GM10248 (cell line): ENCODE measurements at regions not wholly inside any gene's neighbourhood (a gene's known extent, or its start where the extent isn't known, plus 50 kb on each side); places are given as distances from the start of the nearest gene placed in this dataset.

Experiments used
- CTCF ChIA-PET: fragments of 300-600 bp; sonication (Branson Sonifier 250); formaldehyde crosslinking; extraction: SDS; loops from one replicate; lab custom pipeline; 2021; ENCODE audit warnings: antibody characterized with exemption; lab: Yijun Ruan, JAX
- POLR2A ChIA-PET: fragments of 350-650 bp; sonication (Branson Sonifier 250); formaldehyde crosslinking; extraction: SDS; loops from one replicate; lab custom pipeline; 2020; ENCODE audit warnings: antibody characterized with exemption; lab: Yijun Ruan, JAX
- DNase-seq: peaks from one replicate; pipeline ENCODE4 v3.0.0; 2012; ENCODE audit errors: extremely low spot score
- TF ChIP-seq, protein P1 (sequence below): IDR thresholded peaks from 2 replicates; pipeline ENCODE4 v1.5.1; 2012; ENCODE audit warnings: mild to moderate bottlenecking, low read depth; ENCODE audit errors: extremely low read depth, missing control alignments, control extremely low read depth

DNA sequence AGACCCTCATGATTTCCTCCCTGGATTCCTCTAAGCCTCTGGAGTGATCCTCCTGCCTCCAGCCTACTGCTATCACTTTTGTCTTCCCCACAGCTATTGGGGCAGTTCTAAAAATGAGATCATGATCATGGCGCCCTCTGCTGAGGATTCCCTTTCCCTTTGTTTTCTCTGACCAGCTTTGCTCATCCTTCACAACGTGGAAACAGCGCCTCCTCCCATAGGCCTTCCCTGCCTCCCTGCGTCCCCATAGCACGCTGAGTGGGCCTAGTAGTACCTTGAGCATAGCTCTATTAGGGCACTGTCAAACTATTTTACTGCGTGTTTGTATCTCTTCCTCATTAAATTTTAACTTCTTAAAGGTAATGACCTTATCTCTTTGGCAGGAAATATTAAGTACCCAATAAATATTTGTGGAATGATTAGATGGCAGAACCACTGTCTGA is 207.0 kb upstream of the FANCL start:
- TF ChIP-seq, protein P1, sequence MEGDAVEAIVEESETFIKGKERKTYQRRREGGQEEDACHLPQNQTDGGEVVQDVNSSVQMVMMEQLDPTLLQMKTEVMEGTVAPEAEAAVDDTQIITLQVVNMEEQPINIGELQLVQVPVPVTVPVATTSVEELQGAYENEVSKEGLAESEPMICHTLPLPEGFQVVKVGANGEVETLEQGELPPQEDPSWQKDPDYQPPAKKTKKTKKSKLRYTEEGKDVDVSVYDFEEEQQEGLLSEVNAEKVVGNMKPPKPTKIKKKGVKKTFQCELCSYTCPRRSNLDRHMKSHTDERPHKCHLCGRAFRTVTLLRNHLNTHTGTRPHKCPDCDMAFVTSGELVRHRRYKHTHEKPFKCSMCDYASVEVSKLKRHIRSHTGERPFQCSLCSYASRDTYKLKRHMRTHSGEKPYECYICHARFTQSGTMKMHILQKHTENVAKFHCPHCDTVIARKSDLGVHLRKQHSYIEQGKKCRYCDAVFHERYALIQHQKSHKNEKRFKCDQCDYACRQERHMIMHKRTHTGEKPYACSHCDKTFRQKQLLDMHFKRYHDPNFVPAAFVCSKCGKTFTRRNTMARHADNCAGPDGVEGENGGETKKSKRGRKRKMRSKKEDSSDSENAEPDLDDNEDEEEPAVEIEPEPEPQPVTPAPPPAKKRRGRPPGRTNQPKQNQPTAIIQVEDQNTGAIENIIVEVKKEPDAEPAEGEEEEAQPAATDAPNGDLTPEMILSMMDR, result peak; percentile 62
- ChIA-PET POLR2A (no interaction called here), CTCF (interaction anchor here (0.7 to 3.1 kb wide), 16 partner anchors 12 to 727 kb away, joined by 3 to 34 read pairs (median 4); no protein-coding TSS in a partner anchor)
- DNase-seq, result peak; percentile 22

DNA sequence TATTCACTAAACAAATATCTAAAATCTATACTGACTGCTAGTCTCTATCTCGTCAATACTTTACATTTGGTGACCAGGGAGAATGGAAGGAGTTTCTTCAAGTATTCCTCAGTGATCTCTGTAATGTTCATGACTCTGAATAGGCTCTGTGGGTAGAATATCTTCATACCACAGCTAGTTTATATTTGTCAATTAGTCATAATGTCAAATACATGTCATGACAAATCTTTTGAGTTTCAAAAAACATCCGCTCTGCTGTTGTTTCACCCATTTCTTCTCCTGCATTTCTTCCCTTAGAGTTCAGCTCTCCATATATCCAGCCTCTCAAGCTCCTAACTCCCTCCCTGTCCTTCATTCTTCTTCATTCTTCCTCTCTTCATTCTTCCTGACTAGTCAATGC is 206.5 kb upstream of the FANCL start:
- no peak for DNase-seq
- ChIA-PET POLR2A (no interaction called here), CTCF (interaction anchor here (0.7 to 3.1 kb wide), 15 partner anchors 11 to 727 kb away, joined by 3 to 34 read pairs (median 4); no protein-coding TSS in a partner anchor)
- TF ChIP-seq, protein P1, result no peak

DNA sequence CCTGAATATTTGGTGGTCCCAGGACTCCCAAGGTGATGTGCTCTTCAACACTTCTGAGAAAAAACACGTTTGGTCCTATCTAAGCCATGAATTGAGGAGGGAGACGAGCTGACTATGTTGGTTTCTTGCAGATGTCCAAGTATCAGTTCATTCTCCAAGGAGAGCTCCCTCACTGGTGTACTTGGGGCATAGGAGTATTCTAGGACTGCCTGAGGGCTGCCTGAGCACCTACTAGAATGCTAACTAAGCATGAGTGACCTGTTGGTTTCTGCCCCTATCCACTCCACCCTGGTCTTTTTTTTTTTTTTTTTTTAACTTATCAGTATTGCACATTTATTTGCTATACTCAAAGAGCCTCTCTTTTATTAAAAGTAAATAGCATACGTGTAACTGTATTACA is 200.5 kb upstream of the FANCL start:
- TF ChIP-seq, protein P1, result no peak
- ChIA-PET POLR2A (no interaction called here), CTCF (interaction anchor here (0.9 to 1.7 kb wide), 2 partner anchors 10 to 536 kb away, joined by 3 to 6 read pairs; no protein-coding TSS in a partner anchor)
- DNase-seq, result no peak

DNA sequence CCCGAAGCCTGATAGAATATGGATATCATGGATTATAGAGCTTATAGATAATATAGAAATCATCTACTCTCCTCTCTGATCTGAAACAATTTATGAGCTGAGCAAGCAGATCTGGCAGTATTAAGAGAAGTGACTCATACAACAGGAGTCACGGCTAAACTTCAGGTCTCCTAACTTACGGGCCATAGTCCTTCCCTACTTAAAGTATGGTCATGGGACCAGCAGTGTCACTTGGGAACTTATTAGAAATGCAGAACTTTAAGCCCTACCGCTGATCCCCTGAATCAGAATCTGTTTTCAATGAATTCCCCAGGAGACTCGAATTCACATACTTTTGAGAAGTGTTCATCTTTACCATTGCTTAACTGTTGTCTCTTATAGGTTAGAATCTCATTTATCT is 195.7 kb upstream of the FANCL start:
- ChIA-PET CTCF (interaction anchor here (1.9 to 2.0 kb wide), 2 partner anchors 11 to 46 kb away, joined by 4 to 5 read pairs; no protein-coding TSS in a partner anchor), POLR2A (no interaction called here)
- DNase-seq, result no peak
- TF ChIP-seq, protein P1, result no peak

DNA sequence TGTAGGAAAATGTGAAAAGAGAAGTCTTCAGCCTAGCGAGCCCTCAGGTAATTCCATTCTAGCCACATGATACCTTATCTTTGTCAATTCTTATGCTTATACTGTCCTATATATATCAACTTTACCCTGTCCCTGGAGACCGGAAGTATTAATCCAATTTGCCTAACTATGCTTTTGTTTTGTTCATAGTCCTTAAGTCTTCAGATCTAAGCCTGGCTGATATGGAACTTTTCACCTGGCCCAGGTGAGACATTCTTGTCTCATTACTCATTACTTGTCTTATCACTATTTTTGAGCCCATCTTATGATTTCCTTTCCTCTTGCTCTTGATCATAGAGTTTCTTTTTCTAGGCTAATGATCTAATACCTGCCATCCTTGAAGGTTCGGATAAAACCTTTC is 194.1 kb upstream of the FANCL start:
- no peak for DNase-seq
- TF ChIP-seq, protein P1, result no peak
- CTCF ChIA-PET, result interaction anchor here (0.7 to 2.0 kb wide), 3 partner anchors 13 to 135 kb away, joined by 3 to 5 read pairs (median 4); no protein-coding TSS in a partner anchor
- POLR2A ChIA-PET, result no interaction called here

DNA sequence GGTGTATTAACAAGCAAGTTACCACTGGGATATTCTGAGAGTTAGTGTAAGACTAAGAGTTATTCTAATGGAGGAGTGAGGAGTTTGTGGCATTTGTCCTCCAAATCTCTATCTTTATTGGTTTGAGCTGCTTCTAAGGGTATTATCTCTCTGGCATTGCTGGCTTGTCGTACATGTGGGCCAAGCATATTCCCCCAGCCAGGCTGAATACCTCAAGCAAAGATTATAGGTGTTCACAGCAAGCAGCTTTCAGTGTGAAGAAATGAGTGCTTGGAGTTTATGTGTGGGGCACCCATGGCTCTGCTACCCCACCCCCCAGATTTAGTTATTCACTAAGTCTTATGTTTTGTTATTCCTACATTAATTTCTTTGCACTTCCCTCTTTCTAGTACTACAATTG is 193.6 kb upstream of the FANCL start:
- POLR2A ChIA-PET, result no interaction called here
- CTCF ChIA-PET, result no interaction called here
- TF ChIP-seq, protein P1, result no peak

More for the DNA sequence above, 193.6 kb upstream of the FANCL start:
- no peak for DNase-seq
